ENCODE measurements at regions not wholly inside any gene's neighbourhood (a gene's known extent, or its start where the extent isn't known, plus 50 kb on each side); places are given as distances from the start of the nearest gene placed in this dataset.

GRCh38 chr2:736939-737338 is 59.7 kb upstream of the TMEM18 start:
- TF ChIP-seq CTCF (conservative IDR thresholded peaks at IDR 0.05; ENCODE audit: low read length) = no peak
- DNase-seq (ENCODE audit: low read depth) = no peak
- no peak overlapping the region for H3K4me3 ChIP-seq (ENCODE audit: low read length)

GRCh38 chr2:735670-736218 is 58.5 kb upstream of the TMEM18 start:
- TF ChIP-seq CTCF (conservative IDR thresholded peaks at IDR 0.05; ENCODE audit: low read length) = no peak
- H3K4me3 ChIP-seq (ENCODE audit: low read length) = no peak overlapping the region
- DNase-seq (ENCODE audit: low read depth) = no peak

GRCh38 chr2:734496-734895 is 57.3 kb upstream of the TMEM18 start:
- no peak overlapping the region for H3K4me3 ChIP-seq (ENCODE audit: low read length)
- TF ChIP-seq CTCF (conservative IDR thresholded peaks at IDR 0.05; ENCODE audit: low read length) = no peak
- no peak for DNase-seq (ENCODE audit: low read depth)

GRCh38 chr2:733495-733894 is 56.3 kb upstream of the TMEM18 start:
- no peak for DNase-seq (ENCODE audit: low read depth)
- no peak for TF ChIP-seq CTCF (conservative IDR thresholded peaks at IDR 0.05; ENCODE audit: low read length)
- no peak overlapping the region for H3K4me3 ChIP-seq (ENCODE audit: low read length)

GRCh38 chr2:733001-733400 is 55.8 kb upstream of the TMEM18 start:
- TF ChIP-seq CTCF (conservative IDR thresholded peaks at IDR 0.05; ENCODE audit: low read length) = no peak
- DNase-seq (ENCODE audit: low read depth) = no peak
- H3K4me3 ChIP-seq (ENCODE audit: low read length) = no peak overlapping the region

- no peak for TF ChIP-seq CTCF (conservative IDR thresholded peaks at IDR 0.05; ENCODE audit: low read length)
- no peak for DNase-seq (ENCODE audit: low read depth)
- no peak overlapping the region for H3K4me3 ChIP-seq (ENCODE audit: low read length)
These were observed 54.5 kb upstream of the TMEM18 start for GRCh38 chr2:731711-732110.

- no peak for DNase-seq (ENCODE audit: low read depth)
- no peak overlapping the region for H3K4me3 ChIP-seq (ENCODE audit: low read length)
- TF ChIP-seq CTCF (conservative IDR thresholded peaks at IDR 0.05; ENCODE audit: low read length) = no peak
These were observed 52.2 kb upstream of the TMEM18 start for GRCh38 chr2:729376-729861.
